Activated CD8-positive, alpha-beta T cell treated with anti-CD3 and anti-CD28 coated beads for 36 hours (primary cell): ENCODE measurements at regions not wholly inside any gene's neighbourhood (a gene's known extent, or its start where the extent isn't known, plus 50 kb on each side); places are given as distances from the start of the nearest gene placed in this dataset.
"Not testable (repeated sequence)": the region's sequence is repeated elsewhere in the genome, so short reads cannot be mapped to it uniquely, and the experiment has no call there.

Experiments used
- ATAC-seq: fragments of 200-7000 bp; cut with Tn5 transposase; one replicate; pipeline ENCODE4 v1.10.0; 2021; ENCODE audit warnings: mild to moderate bottlenecking, moderate library complexity
- CTCF ChIA-PET: fragments of 350-600 bp; sonication (Branson Sonifier 250); formaldehyde crosslinking; loops from one replicate; lab custom pipeline; 2021; ENCODE audit warnings: antibody characterized with exemption; lab: Charles Lee
- POLR2A ChIA-PET: fragments of 350-600 bp; sonication (Branson Sonifier 250); formaldehyde crosslinking; loops from one replicate; lab custom pipeline; 2021; ENCODE audit warnings: antibody characterized with exemption; lab: Charles Lee
- DNase-seq: peaks from one replicate; pipeline ENCODE4 v3.0.0-alpha.2; 2020
- H3K27ac Mint-ChIP-seq: one replicate; pipeline ENCODE4 v1.8.0; 2021; ENCODE audit warnings: mild to moderate bottlenecking, mixed read lengths
- H3K27me3 Mint-ChIP-seq: one replicate; pipeline ENCODE4 v1.8.0; 2021; ENCODE audit warnings: mixed read lengths
- H3K36me3 Mint-ChIP-seq: one replicate; pipeline ENCODE4 v1.8.0; 2021; ENCODE audit warnings: low read depth, mixed read lengths
- H3K4me1 Mint-ChIP-seq: one replicate; pipeline ENCODE4 v1.8.0; 2021; ENCODE audit warnings: low read depth, mixed read lengths
- H3K4me3 Mint-ChIP-seq: one replicate; pipeline ENCODE4 v1.8.0; 2021; ENCODE audit warnings: mild to moderate bottlenecking, moderate library complexity, mixed read lengths
- H3K9me3 Mint-ChIP-seq: one replicate; pipeline ENCODE4 v1.8.0; 2021; ENCODE audit warnings: mixed read lengths
- CTCF ChIP-seq: fragments of 200-600 bp; IDR thresholded peaks from one replicate; pipeline ENCODE4 v1.8.0; 2022; ENCODE audit warnings: antibody characterized with exemption, mild to moderate bottlenecking
- intact Hi-C: fragments of 100-400 bp; cut with micrococcal nuclease; formaldehyde crosslinking; loops from one replicate; pipeline ENCODE4 v1.10.0; 2022

- Mint-ChIP-seq H3K36me3 (no peaks in the 10 kb centered on the region), H3K9me3 (peaks cover 11% of the 10 kb centered on the region), H3K27me3 (no peaks in the 10 kb centered on the region), H3K4me3 (no peak overlapping the region), H3K4me1 (peaks cover 12% of the 10 kb centered on the region), H3K27ac (no peak overlapping the region)
- no peak for TF ChIP-seq CTCF
- ChIA-PET POLR2A (no interaction called here), CTCF (no interaction called here)
- DNase-seq: no peak
- intact Hi-C loops: no loop called here
- ATAC-seq: no peak
Measured at GRCh38 chr14:104230946-104231345, 92.6 kb downstream of the KIF26A start.

GRCh38 chr14:104232070-104232484, 93.7 kb downstream of the KIF26A start:
- Mint-ChIP-seq H3K4me1 (peaks cover 11% of the 10 kb centered on the region), H3K27me3 (no peaks in the 10 kb centered on the region)
- TF ChIP-seq CTCF: no peak

GRCh38 chr14:104234007-104234786, 95.8 kb downstream of the KIF26A start:
- CTCF ChIA-PET, H3K27ac Mint-ChIP-seq, H3K4me1 Mint-ChIP-seq, H3K36me3 Mint-ChIP-seq, H3K27me3 Mint-ChIP-seq, H3K4me3 Mint-ChIP-seq, ATAC-seq, DNase-seq, POLR2A ChIA-PET, intact Hi-C loops: not testable (repeated sequence)
- peaks cover 19% of the 10 kb centered on the region for H3K9me3 Mint-ChIP-seq

More at GRCh38 chr14:104232070-104232484, 93.7 kb downstream of the KIF26A start:
- Mint-ChIP-seq H3K9me3 (peaks cover 16% of the 10 kb centered on the region), H3K36me3 (peaks cover 2% of the 10 kb centered on the region), H3K27ac (no peak overlapping the region), H3K4me3 (no peak overlapping the region)
- DNase-seq (no peak), ATAC-seq (no peak)
- intact Hi-C loops: no loop called here
- ChIA-PET CTCF (no interaction called here), POLR2A (no interaction called here)

GRCh38 chr14:104235686-104236085, 97.3 kb downstream of the KIF26A start:
- intact Hi-C loops: no loop called here
- Mint-ChIP-seq H3K4me1 (no peaks in the 10 kb centered on the region), H3K36me3 (peaks cover 2% of the 10 kb centered on the region), H3K27me3 (peaks cover 5% of the 10 kb centered on the region), H3K27ac (no peak overlapping the region), H3K4me3 (no peak overlapping the region), H3K9me3 (peaks cover 19% of the 10 kb centered on the region)
- ChIA-PET CTCF (no interaction called here), POLR2A (interaction anchor here (0.6 kb wide), 1 partner anchor 35 kb away, joined by 3 read pairs; no protein-coding TSS in a partner anchor)
- TF ChIP-seq CTCF: no peak
- ATAC-seq (no peak), DNase-seq (no peak)

GRCh38 chr14:104237651-104238423, 99.5 kb downstream of the KIF26A start:
- Mint-ChIP-seq H3K27me3 (peaks cover 5% of the 10 kb centered on the region), H3K4me1 (no peaks in the 10 kb centered on the region), H3K9me3 (peaks cover 19% of the 10 kb centered on the region), H3K27ac (no peak overlapping the region), H3K4me3 (no peak overlapping the region), H3K36me3 (peaks cover 2% of the 10 kb centered on the region)
- POLR2A ChIA-PET: no interaction called here
- ATAC-seq (no peak), DNase-seq (no peak)
- TF ChIP-seq CTCF: no peak
- intact Hi-C loops: no loop called here
- CTCF ChIA-PET: no interaction called here
